ENCODE measurements at regions not wholly inside any gene's neighbourhood (a gene's known extent, or its start where the extent isn't known, plus 50 kb on each side); places are given as distances from the start of the nearest gene placed in this dataset.

GRCh38 chr3:82938821-82939328, 1177.4 kb upstream of the GBE1 start:
- Histone ChIP-seq H3K9me1 (ENCODE audit: control insufficient read depth, extremely low read depth, insufficient read depth, low read length) (no peaks in the 10 kb centered on the region), H3K27ac (ENCODE audit: control insufficient read depth, insufficient read depth, low read length) (no peak overlapping the region), H3K4me1 (ENCODE audit: control insufficient read depth, extremely low read depth, insufficient read depth, low read length) (no peaks in the 10 kb centered on the region), H3K36me3 (ENCODE audit: control insufficient read depth in 2 of 2, extremely low read depth in 1 of 2, insufficient read depth in 2 of 2, low read length in 2 of 2) (no peaks in the 10 kb centered on the region), H3K79me2 (ENCODE audit: control insufficient read depth, insufficient read depth, low read length) (no peaks in the 10 kb centered on the region), H3K4me2 (ENCODE audit: control insufficient read depth, extremely low read depth, insufficient read depth, low read depth, low read length) (no peak overlapping the region), H3K4me3 (ENCODE audit: control insufficient read depth in 2 of 3, extremely low read depth in 1 of 3, insufficient read depth in 2 of 3, low read depth in 1 of 3, low read length in 3 of 3) (no peak overlapping the region), H3K9ac (ENCODE audit: control insufficient read depth, extremely low read depth, insufficient read depth, low read length) (no peak overlapping the region), H3K9me3 (ENCODE audit: control insufficient read depth, low read depth, low read length) (peaks cover 2% of the 10 kb centered on the region), H2AFZ (ENCODE audit: control insufficient read depth, low read length) (no peak overlapping the region), H4K20me1 (ENCODE audit: control insufficient read depth, extremely low read depth, insufficient read depth, low read length) (no peaks in the 10 kb centered on the region), H3K27me3 (ENCODE audit: control insufficient read depth, extremely low read depth, insufficient read depth, low read length) (no peaks in the 10 kb centered on the region)
- no peak for DNase-seq (ENCODE audit: low read depth, low spot score)
- dilution Hi-C loops (cut with MboI; ENCODE audit: extremely low pct_ligation_motif_present, low sequenced_read_pairs) = no loop called here
- no peak for FAIRE-seq
- no peak for TF ChIP-seq EZH2 (IDR thresholded peaks at IDR 0.05; ENCODE audit: low read length)
- TF ChIP-seq CTCF (optimal IDR thresholded peaks at IDR 0.05 in 1 of 3, IDR thresholded peaks at IDR 0.05 in 1 of 3, conservative IDR thresholded peaks at IDR 0.05 in 1 of 3; ENCODE audit: extremely low read depth in 1 of 3, insufficient read depth in 2 of 3, low read length in 3 of 3) = no peak

- no peak overlapping the region for H3K4me2 ChIP-seq (ENCODE audit: control insufficient read depth, extremely low read depth, insufficient read depth, low read depth, low read length)
- H3K27me3 ChIP-seq (ENCODE audit: control insufficient read depth, extremely low read depth, insufficient read depth, low read length) = no peaks in the 10 kb centered on the region
- no peak overlapping the region for H3K4me3 ChIP-seq (ENCODE audit: control insufficient read depth in 2 of 3, extremely low read depth in 1 of 3, insufficient read depth in 2 of 3, low read depth in 1 of 3, low read length in 3 of 3)
- no peak overlapping the region for H2AFZ ChIP-seq (ENCODE audit: control insufficient read depth, low read length)
- dilution Hi-C loops (cut with MboI; ENCODE audit: extremely low pct_ligation_motif_present, low sequenced_read_pairs) = no loop called here
- H3K9ac ChIP-seq (ENCODE audit: control insufficient read depth, extremely low read depth, insufficient read depth, low read length) = no peak overlapping the region
- H3K9me1 ChIP-seq (ENCODE audit: control insufficient read depth, extremely low read depth, insufficient read depth, low read length) = no peaks in the 10 kb centered on the region
- no peak for TF ChIP-seq CTCF (optimal IDR thresholded peaks at IDR 0.05 in 1 of 3, IDR thresholded peaks at IDR 0.05 in 1 of 3, conservative IDR thresholded peaks at IDR 0.05 in 1 of 3; ENCODE audit: extremely low read depth in 1 of 3, insufficient read depth in 2 of 3, low read length in 3 of 3)
- H3K4me1 ChIP-seq (ENCODE audit: control insufficient read depth, extremely low read depth, insufficient read depth, low read length) = no peaks in the 10 kb centered on the region
- no peaks in the 10 kb centered on the region for H3K79me2 ChIP-seq (ENCODE audit: control insufficient read depth, insufficient read depth, low read length)
- DNase-seq (ENCODE audit: low read depth, low spot score) (no peak), FAIRE-seq (no peak)
- no peaks in the 10 kb centered on the region for H4K20me1 ChIP-seq (ENCODE audit: control insufficient read depth, extremely low read depth, insufficient read depth, low read length)
- no peaks in the 10 kb centered on the region for H3K36me3 ChIP-seq (ENCODE audit: control insufficient read depth in 2 of 2, extremely low read depth in 1 of 2, insufficient read depth in 2 of 2, low read length in 2 of 2)
- no peak overlapping the region for H3K27ac ChIP-seq (ENCODE audit: control insufficient read depth, insufficient read depth, low read length)
- no peaks in the 10 kb centered on the region for H3K9me3 ChIP-seq (ENCODE audit: control insufficient read depth, low read depth, low read length)
These were observed 1166.1 kb upstream of the GBE1 start for GRCh38 chr3:82927309-82928253.

Measured in keratinocyte (primary cell).